Activated CD8-positive, alpha-beta memory T cell treated with anti-CD3 and anti-CD28 coated beads for 1 hour (primary cell): ENCODE measurements at regions not wholly inside any gene's neighbourhood (a gene's known extent, or its start where the extent isn't known, plus 50 kb on each side); places are given as distances from the start of the nearest gene placed in this dataset.
"Not testable (repeated sequence)": the region's sequence is repeated elsewhere in the genome, so short reads cannot be mapped to it uniquely, and the experiment has no call there.

Experiments used
- DNase-seq, 2 donors: peaks; one replicate each; pipeline ENCODE4 v3.0.0-alpha.2; 2020; ENCODE audit warnings: low read depth in 1 of 2; ENCODE audit errors: extremely low read depth in 1 of 2

DNA sequence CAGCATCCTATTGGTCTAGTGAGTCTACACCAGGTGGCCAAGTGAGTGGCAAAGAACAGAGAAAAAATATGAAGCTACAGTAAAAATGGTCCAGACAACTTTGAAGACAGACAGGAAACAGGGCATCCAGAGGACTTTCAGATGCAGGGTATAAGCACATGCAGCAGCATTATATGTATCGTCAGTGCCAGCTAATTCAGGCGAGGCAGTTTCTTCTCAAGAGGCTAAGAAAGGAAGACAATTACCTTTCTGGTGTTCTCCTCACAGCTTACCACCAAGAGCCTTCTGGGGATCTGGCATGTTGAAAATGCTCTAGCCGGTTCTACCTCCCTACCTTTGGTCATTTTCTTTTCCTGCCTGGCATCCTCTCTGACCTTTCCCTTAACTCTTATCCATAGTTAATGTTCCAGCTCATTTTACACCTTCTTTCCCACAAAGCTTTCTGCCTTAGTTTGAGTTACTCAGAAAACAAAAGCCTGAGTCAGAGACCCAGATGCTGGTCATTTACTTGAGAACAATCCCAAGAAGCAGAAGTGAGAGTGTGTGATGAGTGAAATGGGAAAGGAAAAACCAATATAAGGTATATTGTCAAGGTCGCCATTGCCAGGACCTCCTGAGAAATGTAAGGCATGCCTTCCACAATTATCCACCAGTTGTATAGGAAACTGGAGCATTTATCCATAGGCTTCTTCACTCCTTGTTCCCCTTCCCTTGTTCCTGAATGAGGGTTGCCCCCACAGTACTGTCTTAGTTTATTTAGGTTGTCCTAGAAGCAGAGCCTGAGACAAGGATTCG, 444.1 kb downstream of the PLPP3 start:
- DNase-seq, result no peak

DNA sequence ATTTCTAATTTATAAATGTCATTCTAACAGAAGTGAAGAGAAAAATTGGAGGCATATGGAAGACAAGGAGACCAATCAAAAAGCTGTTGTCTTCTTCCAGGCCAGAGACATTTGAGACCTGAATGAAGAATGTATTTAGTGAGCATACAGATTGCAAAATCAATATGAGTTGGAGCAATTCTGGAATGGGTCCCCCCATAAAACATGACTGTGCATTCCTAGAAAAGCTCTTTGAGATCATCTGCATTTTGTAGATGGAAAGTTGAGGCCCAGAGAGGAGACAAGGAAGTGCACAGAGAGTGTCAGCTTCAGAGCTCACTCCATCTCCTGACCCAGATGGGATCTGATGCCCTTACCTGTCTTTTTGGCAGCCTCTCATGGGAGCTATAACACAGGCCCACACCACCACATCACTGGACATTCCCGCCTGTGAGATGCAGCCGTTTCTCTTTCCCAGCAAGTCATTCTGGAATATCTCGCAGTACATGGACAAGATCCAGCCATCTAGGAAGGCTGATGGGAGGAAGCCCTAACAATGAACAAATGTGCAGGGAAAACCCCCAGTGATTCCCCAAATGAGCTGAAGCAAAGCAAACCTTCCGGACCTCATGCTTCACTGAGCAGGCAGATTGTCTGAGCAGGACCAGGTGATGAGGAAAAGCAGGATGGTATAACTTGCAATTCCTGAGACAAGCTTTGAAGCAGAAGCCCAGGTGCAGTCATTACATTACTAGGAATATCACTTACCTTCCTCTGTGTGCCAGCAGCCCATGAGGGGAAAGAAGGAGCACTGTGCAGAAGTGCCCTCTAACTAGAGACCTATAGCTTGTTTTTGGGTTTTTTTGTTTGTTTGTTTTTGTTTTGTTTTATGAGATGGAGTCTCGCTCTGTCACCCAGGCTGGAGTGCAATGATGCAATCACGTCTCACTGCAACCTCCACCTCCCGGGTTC, 445.6 kb downstream of the PLPP3 start:
- no peak for DNase-seq

DNA sequence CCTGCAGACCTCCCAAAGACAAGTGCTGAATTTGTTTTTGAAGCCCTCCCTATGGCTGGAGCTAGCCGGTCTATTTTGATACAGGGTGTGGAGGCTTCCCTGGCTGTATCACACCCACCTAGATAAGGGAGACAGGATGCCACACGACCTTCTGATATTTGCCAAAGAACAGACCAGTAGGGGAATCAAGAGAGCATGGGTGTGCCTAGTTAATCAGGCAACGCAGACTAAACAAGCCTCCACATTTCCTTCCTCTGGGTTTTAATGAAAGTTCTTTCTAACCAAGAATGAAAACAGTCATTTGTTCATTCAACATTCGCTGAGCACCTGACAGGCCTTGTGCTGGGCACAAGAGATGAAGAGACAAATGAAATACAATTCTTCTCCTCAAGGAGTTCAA, 446.8 kb downstream of the PLPP3 start:
- no peak for DNase-seq

DNA sequence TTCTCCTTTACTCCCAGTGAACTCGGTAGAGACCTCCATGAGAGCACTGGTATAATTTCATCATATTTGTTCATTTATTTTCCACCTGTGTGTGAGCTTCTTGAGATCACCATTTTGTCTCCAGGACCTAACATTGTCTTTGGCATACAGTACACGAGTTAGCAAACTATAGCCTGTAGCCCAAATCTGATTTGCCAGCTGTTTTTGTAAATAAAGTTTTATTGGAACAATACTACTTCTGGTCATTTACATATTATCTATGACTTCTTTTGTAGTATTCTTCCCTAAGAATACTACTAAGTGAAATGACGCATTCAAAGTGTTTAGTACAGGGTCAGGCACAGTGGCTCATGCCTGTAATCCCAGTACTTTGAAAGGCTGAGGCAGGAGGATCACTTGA, 449.5 kb downstream of the PLPP3 start:
- DNase-seq, result no peak

DNA sequence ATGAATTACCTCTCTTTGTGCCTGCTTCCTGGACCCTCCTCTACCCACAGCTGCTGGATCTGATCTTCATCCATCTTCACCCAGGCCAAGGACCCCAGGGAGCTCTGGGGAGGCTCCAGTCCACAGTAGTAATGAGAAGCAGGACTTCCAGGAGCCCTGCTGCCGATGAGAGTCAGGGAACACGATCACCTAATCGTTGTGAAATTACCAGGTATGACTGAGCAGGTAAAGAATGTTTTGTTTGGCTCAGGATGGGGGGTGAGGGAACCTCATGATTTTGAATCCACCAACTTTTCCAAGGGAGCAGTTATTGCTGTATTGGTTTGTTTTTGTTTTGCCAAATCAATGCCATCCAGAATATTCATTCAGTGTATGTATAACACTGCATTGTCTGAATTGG, 454.0 kb downstream of the PLPP3 start:
- DNase-seq, result no peak

- no peak for DNase-seq
Observed at GRCh38 chr1:56123826-56124225, 455.5 kb downstream of the PLPP3 start.

DNA sequence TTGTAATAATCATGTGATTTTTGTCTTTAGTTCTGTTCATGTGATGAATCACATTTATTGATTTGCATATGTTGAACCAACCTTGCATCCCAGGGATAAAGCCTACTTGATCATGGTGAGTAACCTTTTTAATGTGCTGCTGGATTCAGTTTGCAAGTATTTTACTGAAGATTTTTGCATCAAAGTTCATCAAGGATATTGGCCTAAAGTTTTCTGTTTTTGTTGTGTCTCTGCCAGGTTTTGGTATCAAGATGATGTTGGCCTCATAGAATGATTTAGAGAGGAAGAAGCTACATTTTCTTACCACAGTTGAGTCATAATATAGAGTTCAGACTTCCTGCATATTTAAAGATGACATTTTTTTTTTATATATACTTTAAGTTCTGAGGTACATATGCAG, 455.9 kb downstream of the PLPP3 start:
- DNase-seq, result no peak

- no peak for DNase-seq
Observed at GRCh38 chr1:56120021-56120420, 459.3 kb downstream of the PLPP3 start.

DNA sequence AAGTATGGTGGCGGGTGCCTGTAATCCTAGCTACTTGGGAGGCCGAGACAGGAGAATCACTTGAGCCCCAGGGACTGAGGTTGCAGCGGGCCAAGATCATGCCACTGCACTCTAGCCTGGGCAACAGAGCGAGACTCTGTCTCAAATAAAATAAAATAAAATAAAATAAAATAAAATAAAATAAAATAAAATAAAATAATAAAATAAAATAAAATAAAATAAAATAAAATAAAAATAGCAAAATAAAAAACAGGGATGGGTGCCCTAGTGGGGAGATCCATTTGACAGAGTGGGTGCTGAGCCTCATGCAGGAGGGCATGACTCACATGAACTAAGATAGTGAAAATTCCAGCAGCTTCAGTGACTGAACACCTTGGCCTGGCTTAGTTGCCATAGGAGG, 460.7 kb downstream of the PLPP3 start:
- not testable (repeated sequence) for DNase-seq

DNA sequence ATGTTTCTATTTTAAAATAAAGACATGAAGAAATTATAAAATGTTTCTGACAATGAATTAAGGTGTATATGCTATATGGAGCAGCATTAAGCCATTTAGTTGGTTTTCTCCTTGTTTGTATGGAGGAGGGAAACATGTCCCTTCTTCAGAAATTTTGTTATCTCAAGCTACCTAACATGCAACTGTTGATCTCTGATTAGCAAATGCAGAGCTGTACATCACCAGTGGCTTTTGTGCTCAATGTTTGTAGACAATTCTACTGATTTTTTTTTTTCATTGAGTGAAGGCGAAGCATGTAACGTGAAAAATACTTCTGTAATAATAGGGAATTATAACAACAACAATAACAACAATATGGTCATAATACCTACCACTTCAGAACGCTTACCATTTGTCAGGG, 463.7 kb downstream of the PLPP3 start:
- no peak for DNase-seq

- no peak for DNase-seq
Observed at GRCh38 chr1:56113679-56114078, 465.7 kb downstream of the PLPP3 start.

- no peak for DNase-seq
Observed at GRCh38 chr1:56107275-56107638, 472.1 kb downstream of the PLPP3 start.

DNA sequence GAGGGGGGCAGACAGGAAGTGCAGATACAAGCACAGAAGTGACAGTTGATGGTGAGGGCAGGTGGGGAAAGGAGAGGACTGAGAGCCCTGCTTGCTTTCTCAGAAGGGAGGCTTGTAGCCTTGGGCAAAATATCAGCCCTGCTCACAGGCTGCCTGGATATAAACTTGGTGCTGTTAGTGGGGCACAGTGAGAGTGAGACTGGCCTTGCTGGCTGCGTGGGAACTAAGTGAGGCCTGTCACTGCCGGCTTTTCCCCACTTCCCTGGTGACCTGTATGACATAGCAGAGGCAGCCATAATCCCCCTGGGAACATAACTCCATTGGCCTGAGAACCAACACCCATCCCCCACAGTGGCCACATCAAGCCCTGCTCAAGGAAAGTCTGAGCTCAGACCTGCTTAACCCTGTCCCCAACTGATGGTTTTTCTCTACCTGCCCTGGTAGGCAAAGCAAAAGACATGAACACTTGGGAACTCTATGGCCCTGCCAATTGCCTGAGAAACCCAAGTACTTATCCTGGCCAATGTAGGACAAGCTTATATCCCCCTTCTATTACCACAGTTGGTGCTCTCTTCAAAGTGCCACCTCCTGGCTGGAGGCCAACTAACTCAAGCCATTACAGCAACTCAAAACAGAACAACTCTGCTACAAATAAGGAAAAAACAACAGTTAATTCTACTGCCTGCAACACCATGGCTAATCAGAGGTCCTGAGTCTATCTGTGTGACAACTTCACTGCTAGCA, 472.7 kb downstream of the PLPP3 start:
- no peak for DNase-seq

GRCh38 chr1:56105397-56105796, 474.0 kb downstream of the PLPP3 start:
- DNase-seq, result no peak

DNA sequence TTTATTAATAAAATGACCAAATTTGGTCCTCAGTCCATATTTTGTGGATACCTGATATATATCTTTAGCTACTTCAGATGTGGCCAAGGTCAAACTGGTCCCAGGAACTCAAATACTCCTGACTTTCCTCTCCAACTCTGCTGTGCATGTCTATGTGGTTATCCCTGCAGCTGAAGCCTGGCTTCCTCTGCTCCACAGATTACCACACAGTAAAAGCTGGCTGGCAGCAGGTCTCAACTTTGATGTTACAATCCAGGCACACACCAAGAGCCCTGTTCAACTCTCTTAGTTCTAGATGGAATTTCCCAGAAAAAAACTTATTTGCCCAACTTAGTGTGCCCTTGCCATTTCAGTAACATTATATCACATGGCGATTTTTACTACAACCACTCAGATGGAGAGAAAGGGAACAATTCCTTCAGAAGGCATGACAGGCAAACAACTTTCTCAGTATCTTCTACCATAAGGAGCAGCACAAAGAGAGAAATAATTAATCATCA, 479.5 kb downstream of the PLPP3 start:
- DNase-seq, result no peak

DNA sequence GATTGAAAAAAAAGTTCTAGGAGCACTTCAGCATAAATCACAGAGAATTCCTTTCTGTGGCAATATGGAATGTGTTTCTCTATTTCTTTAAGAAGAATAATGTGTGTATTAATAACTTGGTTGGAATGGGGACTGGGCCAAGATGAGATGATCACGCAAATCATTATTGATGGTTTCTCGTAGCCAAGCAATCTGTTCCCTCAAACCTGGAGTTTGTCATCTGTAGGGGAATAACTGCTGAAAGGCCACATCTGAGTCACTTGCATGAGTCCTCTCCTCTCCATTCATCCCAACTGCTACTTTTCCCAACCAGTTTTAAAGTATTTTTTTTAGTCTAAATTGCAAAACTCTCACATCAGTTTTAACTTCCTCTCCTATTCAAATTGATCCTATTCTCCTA, 480.4 kb downstream of the PLPP3 start:
- no peak for DNase-seq

GRCh38 chr1:56097713-56098112, 481.6 kb downstream of the PLPP3 start:
- DNase-seq, result no peak

DNA sequence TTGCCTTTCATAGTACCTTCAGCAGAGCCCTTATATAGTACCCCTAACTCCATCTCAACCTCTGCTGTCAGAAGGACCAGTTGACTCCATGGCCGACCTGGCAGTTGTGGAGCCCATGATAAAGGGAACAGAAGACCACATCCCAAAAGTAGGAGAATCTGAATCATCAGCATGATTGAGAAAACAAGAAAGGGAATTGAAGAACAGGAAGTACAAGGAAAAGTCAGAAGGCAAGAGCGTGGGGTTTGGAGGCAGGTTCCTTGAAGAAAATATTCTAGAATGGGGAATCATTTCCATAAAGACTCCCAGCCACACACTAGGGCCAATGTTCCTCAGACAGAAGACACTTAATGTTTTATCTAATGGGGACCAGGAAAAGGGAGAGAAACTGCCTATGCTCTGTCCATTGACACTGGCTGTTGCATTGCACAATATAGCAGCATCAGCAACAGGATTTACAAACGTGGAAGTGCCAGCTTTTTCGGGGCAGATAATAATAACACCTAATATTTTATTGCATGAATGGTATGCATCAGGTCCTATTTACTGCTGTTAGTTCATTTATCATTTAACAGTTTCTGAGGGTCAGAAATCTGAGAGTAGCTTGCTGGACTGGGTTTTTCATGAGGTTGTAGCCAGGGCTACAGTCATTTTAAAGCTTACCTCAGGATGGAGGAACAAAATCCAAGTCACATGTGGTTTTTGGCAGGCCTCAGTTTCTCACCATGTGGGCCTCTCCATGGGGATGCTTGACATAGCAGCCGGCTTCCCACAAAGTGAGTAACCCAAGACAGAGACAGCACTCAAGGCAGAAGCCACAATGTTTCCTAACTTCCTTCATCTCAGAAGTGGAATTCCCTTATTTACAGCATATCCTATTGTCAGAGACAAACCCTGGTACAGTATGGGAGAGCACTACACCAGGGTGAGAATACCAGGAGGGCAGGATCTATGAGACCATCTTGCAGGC, 483.4 kb downstream of the PLPP3 start:
- DNase-seq, result no peak

DNA sequence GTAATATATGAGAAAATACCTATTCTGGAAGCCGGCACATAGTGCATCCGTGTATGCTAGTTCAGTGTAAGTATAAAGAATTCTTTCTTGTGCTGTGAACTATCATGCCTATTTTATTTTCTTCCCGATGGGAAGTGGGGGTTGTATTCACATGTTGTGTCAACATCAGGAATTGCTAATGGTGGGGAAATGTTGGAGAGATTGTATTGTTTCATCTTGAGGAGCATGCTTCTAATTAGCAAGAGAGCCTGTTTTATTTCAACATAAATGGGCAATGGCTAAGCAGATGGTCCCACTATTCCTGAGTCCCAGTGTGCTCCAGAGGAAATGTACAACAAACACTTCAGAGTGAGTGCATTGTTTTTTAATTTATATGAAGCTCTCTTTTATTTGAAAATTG, 485.2 kb downstream of the PLPP3 start:
- DNase-seq, result no peak
